ENCODE measurements at regions not wholly inside any gene's neighbourhood (a gene's known extent, or its start where the extent isn't known, plus 50 kb on each side); places are given as distances from the start of the nearest gene placed in this dataset.

GRCh38 chr17:14621826-14622614, 321.1 kb downstream of the HS3ST3B1 start:
- no peak for TF ChIP-seq POLR2A (IDR thresholded peaks at IDR 0.05; ENCODE audit: low read length)
- no peak for TF ChIP-seq GATA1 (IDR thresholded peaks at IDR 0.05; ENCODE audit: low read depth, low read length)
